Liver (tissue), 3 donors: ENCODE measurements at regions not wholly inside any gene's neighbourhood (a gene's known extent, or its start where the extent isn't known, plus 50 kb on each side); places are given as distances from the start of the nearest gene placed in this dataset.

Source experiments
- ATF3 ChIP-seq: IDR thresholded peaks from 2 replicates; pipeline ENCODE4 v1.6.1; 2016; ENCODE audit warnings: antibody characterized with exemption
- CTCF ChIP-seq: fragments of 150-350 bp; IDR thresholded peaks from 2 replicates; pipeline ENCODE4 v1.5.1; 2017; ENCODE audit warnings: improper control_type of control experiment, low read depth, low read length; ENCODE audit not compliant: missing input control
- EGR1 ChIP-seq, 2 donors: IDR thresholded peaks; 2 replicates each; pipeline ENCODE4 v1.6.1; 2016 to 2018; ENCODE audit warnings: antibody characterized with exemption in 2 of 2, low read depth in 2 of 2
- GABPA ChIP-seq, 2 donors: IDR thresholded peaks in 1 of 2; conservative IDR thresholded peaks in 1 of 2; 2 replicates each; pipeline ENCODE4 v1.6.1; 2016; ENCODE audit warnings: antibody characterized with exemption in 2 of 2, mild to moderate bottlenecking in 1 of 2, moderate library complexity in 1 of 2
- JUND ChIP-seq, 2 donors: IDR thresholded peaks; 2 replicates each; pipeline ENCODE4 v1.6.1; 2016; ENCODE audit warnings: antibody characterized with exemption in 2 of 2
- MAX ChIP-seq: IDR thresholded peaks from 2 replicates; pipeline ENCODE4 v1.6.1; 2016; ENCODE audit warnings: antibody characterized with exemption
- NR2F2 ChIP-seq: IDR thresholded peaks from 2 replicates; pipeline ENCODE4 v1.6.1; 2016; ENCODE audit warnings: antibody characterized with exemption
- RAD21 ChIP-seq, 2 donors: IDR thresholded peaks; 2 replicates each; pipeline ENCODE4 v1.6.1; 2016; ENCODE audit warnings: antibody characterized with exemption in 2 of 2, mild to moderate bottlenecking in 2 of 2
- REST ChIP-seq: IDR thresholded peaks from 2 replicates; pipeline ENCODE4 v1.6.1; 2016; ENCODE audit warnings: antibody characterized with exemption, mild to moderate bottlenecking
- RXRA ChIP-seq, 2 donors: IDR thresholded peaks; 2 replicates each; pipeline ENCODE4 v1.6.1; 2017 to 2018; ENCODE audit warnings: antibody characterized with exemption in 2 of 2, mild to moderate bottlenecking in 1 of 2
- TAF1 ChIP-seq: conservative IDR thresholded peaks from 2 replicates; pipeline ENCODE4 v1.6.1; 2016; ENCODE audit warnings: antibody characterized with exemption, mild to moderate bottlenecking
- YY1 ChIP-seq: IDR thresholded peaks from 2 replicates; pipeline ENCODE4 v1.6.1; 2016; ENCODE audit warnings: antibody characterized with exemption, mild to moderate bottlenecking
- ZBTB33 ChIP-seq: IDR thresholded peaks from 2 replicates; pipeline ENCODE4 v1.6.1; 2016; ENCODE audit warnings: antibody characterized with exemption
- donor health status: healthy.
- donor health status: healthy.

GRCh38 chr16:74140557-74140956 lies 156.1 kb upstream of the PSMD7 start:
- no peak for TF ChIP-seq CTCF
- no peak for TF ChIP-seq JUND (IDR thresholded peaks at IDR 0.05)
- no peak for TF ChIP-seq MAX
- no peak for TF ChIP-seq TAF1
- TF ChIP-seq REST = no peak
- no peak for TF ChIP-seq RAD21 (IDR thresholded peaks at IDR 0.05)
- TF ChIP-seq YY1 = no peak
- TF ChIP-seq ATF3 = no peak
- TF ChIP-seq GABPA (IDR thresholded peaks at IDR 0.05 in 1 of 2, conservative IDR thresholded peaks at IDR 0.05 in 1 of 2) = no peak
- TF ChIP-seq EGR1 (IDR thresholded peaks at IDR 0.05; ENCODE audit: low read depth in 2 of 2) = no peak
- no peak for TF ChIP-seq ZBTB33
- TF ChIP-seq RXRA (IDR thresholded peaks at IDR 0.05) = no peak
- TF ChIP-seq NR2F2 = no peak
